GM23338 (cell line): ENCODE measurements at regions not wholly inside any gene's neighbourhood (a gene's known extent, or its start where the extent isn't known, plus 50 kb on each side); places are given as distances from the start of the nearest gene placed in this dataset.

Source experiments
- ATAC-seq: fragments of 200-7000 bp; cut with Tn5 transposase; 3 replicates; pipeline ENCODE4 v1.9.1; 2020
- DNase-seq: peaks from one replicate; pipeline ENCODE4 v3.0.0-alpha.2; 2015; ENCODE audit warnings: low spot score
- H2AFZ ChIP-seq: fragments of 200-600 bp; sonication (generic); 2 replicates; pipeline ENCODE4 v1.8.0; 2016; ENCODE audit warnings: antibody characterized with exemption, mild to moderate bottlenecking, moderate library complexity
- H3F3A ChIP-seq: fragments of 200-600 bp; sonication (generic); replicated peaks from 2 replicates; pipeline ENCODE4 v1.8.0; 2017; ENCODE audit warnings: antibody characterized with exemption, mixed run types, low read depth
- H3K27ac ChIP-seq: fragments of 200-600 bp; sonication (generic); 2 replicates; pipeline ENCODE4 v1.6.1; 2016; ENCODE audit warnings: low read depth
- H3K27me3 ChIP-seq: fragments of 200-600 bp; sonication (generic); 2 replicates; pipeline ENCODE4 v1.8.0; 2016; ENCODE audit warnings: mild to moderate bottlenecking, mixed run types, moderate library complexity; ENCODE audit not compliant: insufficient read depth
- H3K36me3 ChIP-seq: fragments of 200-600 bp; sonication (generic); 2 replicates; pipeline ENCODE4 v1.8.0; 2016; ENCODE audit warnings: mild to moderate bottlenecking; ENCODE audit not compliant: insufficient read depth
- H3K4me1 ChIP-seq: fragments of 200-600 bp; sonication (generic); 2 replicates; pipeline ENCODE4 v1.8.0; 2016; ENCODE audit warnings: mild to moderate bottlenecking, moderate library complexity; ENCODE audit not compliant: insufficient read depth
- H3K4me2 ChIP-seq: fragments of 200-600 bp; sonication (generic); 2 replicates; pipeline ENCODE4 v1.7.1; 2017; ENCODE audit warnings: mixed run types
- H3K4me3 ChIP-seq: fragments of 200-600 bp; sonication (generic); 2 replicates; pipeline ENCODE4 v1.6.1; 2016; ENCODE audit warnings: mixed run types
- H3K79me2 ChIP-seq: fragments of 200-600 bp; sonication (generic); replicated peaks from 2 replicates; pipeline ENCODE4 v1.8.0; 2017; ENCODE audit warnings: mild to moderate bottlenecking; ENCODE audit not compliant: insufficient read depth
- H3K9me2 ChIP-seq: fragments of 200-600 bp; sonication (generic); 2 replicates; pipeline ENCODE4 v1.8.0; 2017; ENCODE audit not compliant: insufficient read depth
- H4K20me1 ChIP-seq: fragments of 200-600 bp; sonication (generic); replicated peaks from 2 replicates; pipeline ENCODE4 v1.8.0; 2017; ENCODE audit warnings: mild to moderate bottlenecking; ENCODE audit not compliant: insufficient read depth
- H3K27ac Mint-ChIP-seq: 2 replicates; pipeline ENCODE4 v1.8.0; 2020; ENCODE audit warnings: inconsistent platforms, mild to moderate bottlenecking, moderate library complexity, mixed read lengths
- H3K27me3 Mint-ChIP-seq: 3 replicates; pipeline ENCODE4 v1.8.0; 2022; ENCODE audit warnings: low read depth, mild to moderate bottlenecking, moderate library complexity, mixed read lengths, inconsistent platforms; ENCODE audit not compliant: insufficient read depth, poor library complexity
- H3K36me3 Mint-ChIP-seq: 3 replicates; pipeline ENCODE4 v1.8.0; 2021; ENCODE audit warnings: low read depth, mild to moderate bottlenecking, inconsistent platforms, moderate library complexity, mixed read lengths
- H3K4me1 Mint-ChIP-seq: 3 replicates; pipeline ENCODE4 v1.8.0; 2020; ENCODE audit warnings: mild to moderate bottlenecking, inconsistent platforms, mixed read lengths
- H3K4me3 Mint-ChIP-seq: 3 replicates; pipeline ENCODE4 v1.8.0; 2021; ENCODE audit warnings: moderate library complexity, mild to moderate bottlenecking, inconsistent platforms, mixed read lengths
- H3K9me3 Mint-ChIP-seq: 3 replicates; pipeline ENCODE4 v1.8.0; 2020; ENCODE audit warnings: moderate library complexity, mild to moderate bottlenecking, inconsistent platforms, mixed read lengths
- EZH2 ChIP-seq: fragments of 200-600 bp; sonication (generic); IDR thresholded peaks from one replicate; pipeline ENCODE4 v1.8.0; 2017; ENCODE audit warnings: antibody characterized with exemption, mild to moderate bottlenecking, low read depth; ENCODE audit not compliant: unreplicated experiment
- NANOG ChIP-seq: IDR thresholded peaks from 2 replicates; pipeline ENCODE4 v1.6.1; 2016; ENCODE audit warnings: antibody characterized with exemption, borderline replicate concordance
- TF ChIP-seq, protein P1 (sequence below): fragments of 250-450 bp; sonication (Bioruptor Pico); IDR thresholded peaks from 2 replicates; pipeline ENCODE4 v1.5.0; 2020; ENCODE audit warnings: mild to moderate bottlenecking, moderate library complexity
- TF ChIP-seq, protein P2 (sequence below): IDR thresholded peaks from one replicate; pipeline ENCODE4 v1.6.1; 2018; ENCODE audit warnings: antibody characterized with exemption; ENCODE audit not compliant: unreplicated experiment

DNA sequence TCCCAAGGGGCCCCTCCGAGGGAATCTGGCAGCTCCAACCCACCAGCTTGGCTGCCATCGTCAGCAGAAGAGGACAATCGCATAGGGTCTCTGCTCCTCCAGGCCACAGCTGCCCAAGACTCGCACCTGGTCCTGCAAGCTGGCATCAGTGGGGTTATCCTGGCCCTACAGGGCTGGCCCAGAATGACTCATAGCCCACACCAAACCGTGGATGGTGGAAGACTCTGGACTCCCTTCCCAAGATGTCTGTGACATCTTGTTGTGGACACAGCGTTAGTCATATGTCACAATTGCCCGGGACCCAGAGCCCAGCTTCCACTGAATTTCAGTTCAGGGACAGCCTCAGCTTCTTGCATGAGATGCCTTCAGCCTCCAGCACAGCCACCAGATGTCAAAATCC, 91.5 kb upstream of the CUX1 start (continued):
- TF ChIP-seq, protein P1, sequence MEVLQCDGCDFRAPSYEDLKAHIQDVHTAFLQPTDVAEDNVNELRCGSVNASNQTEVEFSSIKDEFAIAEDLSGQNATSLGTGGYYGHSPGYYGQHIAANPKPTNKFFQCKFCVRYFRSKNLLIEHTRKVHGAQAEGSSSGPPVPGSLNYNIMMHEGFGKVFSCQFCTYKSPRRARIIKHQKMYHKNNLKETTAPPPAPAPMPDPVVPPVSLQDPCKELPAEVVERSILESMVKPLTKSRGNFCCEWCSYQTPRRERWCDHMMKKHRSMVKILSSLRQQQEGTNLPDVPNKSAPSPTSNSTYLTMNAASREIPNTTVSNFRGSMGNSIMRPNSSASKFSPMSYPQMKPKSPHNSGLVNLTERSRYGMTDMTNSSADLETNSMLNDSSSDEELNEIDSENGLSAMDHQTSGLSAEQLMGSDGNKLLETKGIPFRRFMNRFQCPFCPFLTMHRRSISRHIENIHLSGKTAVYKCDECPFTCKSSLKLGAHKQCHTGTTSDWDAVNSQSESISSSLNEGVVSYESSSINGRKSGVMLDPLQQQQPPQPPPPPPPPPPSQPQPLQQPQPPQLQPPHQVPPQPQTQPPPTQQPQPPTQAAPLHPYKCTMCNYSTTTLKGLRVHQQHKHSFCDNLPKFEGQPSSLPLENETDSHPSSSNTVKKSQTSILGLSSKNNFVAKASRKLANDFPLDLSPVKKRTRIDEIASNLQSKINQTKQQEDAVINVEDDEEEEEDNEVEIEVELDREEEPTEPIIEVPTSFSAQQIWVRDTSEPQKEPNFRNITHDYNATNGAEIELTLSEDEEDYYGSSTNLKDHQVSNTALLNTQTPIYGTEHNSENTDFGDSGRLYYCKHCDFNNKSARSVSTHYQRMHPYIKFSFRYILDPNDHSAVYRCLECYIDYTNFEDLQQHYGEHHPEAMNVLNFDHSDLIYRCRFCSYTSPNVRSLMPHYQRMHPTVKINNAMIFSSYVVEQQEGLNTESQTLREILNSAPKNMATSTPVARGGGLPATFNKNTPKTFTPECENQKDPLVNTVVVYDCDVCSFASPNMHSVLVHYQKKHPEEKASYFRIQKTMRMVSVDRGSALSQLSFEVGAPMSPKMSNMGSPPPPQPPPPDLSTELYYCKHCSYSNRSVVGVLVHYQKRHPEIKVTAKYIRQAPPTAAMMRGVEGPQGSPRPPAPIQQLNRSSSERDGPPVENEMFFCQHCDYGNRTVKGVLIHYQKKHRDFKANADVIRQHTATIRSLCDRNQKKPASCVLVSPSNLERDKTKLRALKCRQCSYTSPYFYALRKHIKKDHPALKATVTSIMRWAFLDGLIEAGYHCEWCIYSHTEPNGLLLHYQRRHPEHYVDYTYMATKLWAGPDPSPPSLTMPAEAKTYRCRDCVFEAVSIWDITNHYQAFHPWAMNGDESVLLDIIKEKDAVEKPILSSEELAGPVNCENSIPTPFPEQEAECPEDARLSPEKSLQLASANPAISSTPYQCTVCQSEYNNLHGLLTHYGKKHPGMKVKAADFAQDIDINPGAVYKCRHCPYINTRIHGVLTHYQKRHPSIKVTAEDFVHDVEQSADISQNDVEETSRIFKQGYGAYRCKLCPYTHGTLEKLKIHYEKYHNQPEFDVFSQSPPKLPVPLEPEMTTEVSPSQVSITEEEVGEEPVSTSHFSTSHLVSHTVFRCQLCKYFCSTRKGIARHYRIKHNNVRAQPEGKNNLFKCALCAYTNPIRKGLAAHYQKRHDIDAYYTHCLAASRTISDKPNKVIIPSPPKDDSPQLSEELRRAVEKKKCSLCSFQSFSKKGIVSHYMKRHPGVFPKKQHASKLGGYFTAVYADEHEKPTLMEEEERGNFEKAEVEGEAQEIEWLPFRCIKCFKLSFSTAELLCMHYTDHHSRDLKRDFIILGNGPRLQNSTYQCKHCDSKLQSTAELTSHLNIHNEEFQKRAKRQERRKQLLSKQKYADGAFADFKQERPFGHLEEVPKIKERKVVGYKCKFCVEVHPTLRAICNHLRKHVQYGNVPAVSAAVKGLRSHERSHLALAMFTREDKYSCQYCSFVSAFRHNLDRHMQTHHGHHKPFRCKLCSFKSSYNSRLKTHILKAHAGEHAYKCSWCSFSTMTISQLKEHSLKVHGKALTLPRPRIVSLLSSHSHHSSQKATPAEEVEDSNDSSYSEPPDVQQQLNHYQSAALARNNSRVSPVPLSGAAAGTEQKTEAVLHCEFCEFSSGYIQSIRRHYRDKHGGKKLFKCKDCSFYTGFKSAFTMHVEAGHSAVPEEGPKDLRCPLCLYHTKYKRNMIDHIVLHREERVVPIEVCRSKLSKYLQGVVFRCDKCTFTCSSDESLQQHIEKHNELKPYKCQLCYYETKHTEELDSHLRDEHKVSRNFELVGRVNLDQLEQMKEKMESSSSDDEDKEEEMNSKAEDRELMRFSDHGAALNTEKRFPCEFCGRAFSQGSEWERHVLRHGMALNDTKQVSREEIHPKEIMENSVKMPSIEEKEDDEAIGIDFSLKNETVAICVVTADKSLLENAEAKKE (CRISPR knock-in tag) = no peak
- TF ChIP-seq EZH2 (no peak), NANOG (no peak)

DNA sequence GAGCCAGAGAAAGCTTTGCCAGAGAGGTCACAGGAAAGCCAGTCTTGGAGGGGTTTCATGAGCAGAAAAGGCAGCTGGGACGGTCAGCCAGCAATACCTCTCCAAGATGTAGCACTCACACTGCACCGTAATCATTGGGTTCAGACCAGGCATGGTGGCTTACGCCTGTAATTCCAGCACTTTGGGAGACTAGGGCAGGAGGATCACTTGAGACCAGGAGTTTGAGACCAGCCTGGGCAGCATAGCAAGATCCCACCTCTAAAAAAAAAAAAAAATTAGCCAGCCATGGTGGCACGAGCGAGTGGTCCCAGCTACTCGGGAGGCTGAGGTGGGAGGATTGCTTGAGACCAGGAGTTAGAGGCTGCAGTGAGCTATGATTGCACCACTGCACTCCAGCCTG, 90.2 kb upstream of the CUX1 start:
- no peaks in the 10 kb centered on the region for H3K27me3 ChIP-seq
- no peaks in the 10 kb centered on the region for H3K36me3 Mint-ChIP-seq
- no peak overlapping the region for H3K4me2 ChIP-seq
- no peaks in the 10 kb centered on the region for H3K79me2 ChIP-seq
- peaks cover 12% of the 10 kb centered on the region for H3K27me3 Mint-ChIP-seq
- no peak overlapping the region for H3K4me3 ChIP-seq
- DNase-seq = no peak
- peaks cover 8% of the 10 kb centered on the region for H3K4me1 Mint-ChIP-seq
- H3K27ac ChIP-seq = no peak overlapping the region
- H3K9me3 Mint-ChIP-seq = peaks cover 10% of the 10 kb centered on the region; the same call in 1 of the 3 replicates
- no peaks in the 10 kb centered on the region for H4K20me1 ChIP-seq
- TF ChIP-seq, protein P1 (CRISPR knock-in tag) = no peak
- TF ChIP-seq, protein P2, sequence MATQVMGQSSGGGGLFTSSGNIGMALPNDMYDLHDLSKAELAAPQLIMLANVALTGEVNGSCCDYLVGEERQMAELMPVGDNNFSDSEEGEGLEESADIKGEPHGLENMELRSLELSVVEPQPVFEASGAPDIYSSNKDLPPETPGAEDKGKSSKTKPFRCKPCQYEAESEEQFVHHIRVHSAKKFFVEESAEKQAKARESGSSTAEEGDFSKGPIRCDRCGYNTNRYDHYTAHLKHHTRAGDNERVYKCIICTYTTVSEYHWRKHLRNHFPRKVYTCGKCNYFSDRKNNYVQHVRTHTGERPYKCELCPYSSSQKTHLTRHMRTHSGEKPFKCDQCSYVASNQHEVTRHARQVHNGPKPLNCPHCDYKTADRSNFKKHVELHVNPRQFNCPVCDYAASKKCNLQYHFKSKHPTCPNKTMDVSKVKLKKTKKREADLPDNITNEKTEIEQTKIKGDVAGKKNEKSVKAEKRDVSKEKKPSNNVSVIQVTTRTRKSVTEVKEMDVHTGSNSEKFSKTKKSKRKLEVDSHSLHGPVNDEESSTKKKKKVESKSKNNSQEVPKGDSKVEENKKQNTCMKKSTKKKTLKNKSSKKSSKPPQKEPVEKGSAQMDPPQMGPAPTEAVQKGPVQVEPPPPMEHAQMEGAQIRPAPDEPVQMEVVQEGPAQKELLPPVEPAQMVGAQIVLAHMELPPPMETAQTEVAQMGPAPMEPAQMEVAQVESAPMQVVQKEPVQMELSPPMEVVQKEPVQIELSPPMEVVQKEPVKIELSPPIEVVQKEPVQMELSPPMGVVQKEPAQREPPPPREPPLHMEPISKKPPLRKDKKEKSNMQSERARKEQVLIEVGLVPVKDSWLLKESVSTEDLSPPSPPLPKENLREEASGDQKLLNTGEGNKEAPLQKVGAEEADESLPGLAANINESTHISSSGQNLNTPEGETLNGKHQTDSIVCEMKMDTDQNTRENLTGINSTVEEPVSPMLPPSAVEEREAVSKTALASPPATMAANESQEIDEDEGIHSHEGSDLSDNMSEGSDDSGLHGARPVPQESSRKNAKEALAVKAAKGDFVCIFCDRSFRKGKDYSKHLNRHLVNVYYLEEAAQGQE = no peak
- no peak overlapping the region for H2AFZ ChIP-seq
- no peak for ATAC-seq
- H3K36me3 ChIP-seq = no peaks in the 10 kb centered on the region
- H3K4me1 ChIP-seq = peaks cover 8% of the 10 kb centered on the region; the same call in 1 of the 2 replicates
- no peak overlapping the region for H3K4me3 Mint-ChIP-seq
- H3K27ac Mint-ChIP-seq = no peak overlapping the region
- H3F3A ChIP-seq = no peaks in the 10 kb centered on the region
- no peaks in the 10 kb centered on the region for H3K9me2 ChIP-seq
